ENCODE measurements at regions not wholly inside any gene's neighbourhood (a gene's known extent, or its start where the extent isn't known, plus 50 kb on each side); places are given as distances from the start of the nearest gene placed in this dataset.

DNA sequence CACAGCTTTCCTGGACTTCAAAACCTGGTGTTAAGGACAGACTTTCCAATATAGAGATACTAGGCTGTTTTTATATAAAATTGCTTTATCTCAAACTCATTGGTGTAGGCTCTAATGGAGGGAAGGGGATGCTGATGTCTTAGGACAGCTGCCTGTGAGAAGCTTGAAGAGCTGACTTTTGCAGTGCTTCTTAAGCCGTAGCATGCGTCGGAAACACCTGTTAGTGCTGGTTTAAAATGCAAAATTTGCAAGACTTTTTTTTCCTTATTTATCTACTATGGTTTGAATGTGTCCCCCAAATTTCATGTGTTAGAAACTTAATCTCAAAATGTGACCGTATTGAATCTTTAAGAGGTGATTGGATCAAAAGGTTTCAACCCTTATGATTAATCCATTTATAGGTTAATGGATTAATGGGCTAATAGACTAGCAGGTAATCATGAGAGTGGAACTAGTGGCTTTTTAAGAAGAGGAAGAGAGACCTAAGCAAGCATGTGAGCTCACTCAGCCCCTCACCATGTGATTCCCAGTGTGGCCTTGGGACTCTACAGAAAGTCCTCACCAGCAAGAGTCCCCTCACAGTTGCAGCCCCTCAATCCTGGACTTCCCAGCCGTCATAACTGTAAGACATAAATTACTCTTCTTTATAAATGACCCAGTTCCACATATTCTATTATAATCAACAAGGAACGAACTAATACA lies 60.9 kb upstream of the FUT8 start:
- intact Hi-C loops (cut with DNase I): no loop called here
- H3K4me1 ChIP-seq (replicated peaks in 1 of 2): no peaks in the 10 kb centered on the region
- no peak overlapping the region for H3K27ac ChIP-seq
- no peaks in the 10 kb centered on the region for H3K9me3 ChIP-seq (replicated peaks in 1 of 3)
- 82 to 87% (median 85%) methylated on average over 6 of the region's 6 CpGs for WGBS, 4 donors
- H3K27me3 ChIP-seq: no peaks in the 10 kb centered on the region
- DNase-seq: no peak
- no peak for TF ChIP-seq POLR2A (IDR thresholded peaks at IDR 0.05)
- TF ChIP-seq, protein P1, sequence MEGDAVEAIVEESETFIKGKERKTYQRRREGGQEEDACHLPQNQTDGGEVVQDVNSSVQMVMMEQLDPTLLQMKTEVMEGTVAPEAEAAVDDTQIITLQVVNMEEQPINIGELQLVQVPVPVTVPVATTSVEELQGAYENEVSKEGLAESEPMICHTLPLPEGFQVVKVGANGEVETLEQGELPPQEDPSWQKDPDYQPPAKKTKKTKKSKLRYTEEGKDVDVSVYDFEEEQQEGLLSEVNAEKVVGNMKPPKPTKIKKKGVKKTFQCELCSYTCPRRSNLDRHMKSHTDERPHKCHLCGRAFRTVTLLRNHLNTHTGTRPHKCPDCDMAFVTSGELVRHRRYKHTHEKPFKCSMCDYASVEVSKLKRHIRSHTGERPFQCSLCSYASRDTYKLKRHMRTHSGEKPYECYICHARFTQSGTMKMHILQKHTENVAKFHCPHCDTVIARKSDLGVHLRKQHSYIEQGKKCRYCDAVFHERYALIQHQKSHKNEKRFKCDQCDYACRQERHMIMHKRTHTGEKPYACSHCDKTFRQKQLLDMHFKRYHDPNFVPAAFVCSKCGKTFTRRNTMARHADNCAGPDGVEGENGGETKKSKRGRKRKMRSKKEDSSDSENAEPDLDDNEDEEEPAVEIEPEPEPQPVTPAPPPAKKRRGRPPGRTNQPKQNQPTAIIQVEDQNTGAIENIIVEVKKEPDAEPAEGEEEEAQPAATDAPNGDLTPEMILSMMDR (IDR thresholded peaks at IDR 0.05): no peak
- H3K4me3 ChIP-seq: no peak overlapping the region
- H3K36me3 ChIP-seq (replicated peaks in 1 of 2): no peaks in the 10 kb centered on the region

DNA sequence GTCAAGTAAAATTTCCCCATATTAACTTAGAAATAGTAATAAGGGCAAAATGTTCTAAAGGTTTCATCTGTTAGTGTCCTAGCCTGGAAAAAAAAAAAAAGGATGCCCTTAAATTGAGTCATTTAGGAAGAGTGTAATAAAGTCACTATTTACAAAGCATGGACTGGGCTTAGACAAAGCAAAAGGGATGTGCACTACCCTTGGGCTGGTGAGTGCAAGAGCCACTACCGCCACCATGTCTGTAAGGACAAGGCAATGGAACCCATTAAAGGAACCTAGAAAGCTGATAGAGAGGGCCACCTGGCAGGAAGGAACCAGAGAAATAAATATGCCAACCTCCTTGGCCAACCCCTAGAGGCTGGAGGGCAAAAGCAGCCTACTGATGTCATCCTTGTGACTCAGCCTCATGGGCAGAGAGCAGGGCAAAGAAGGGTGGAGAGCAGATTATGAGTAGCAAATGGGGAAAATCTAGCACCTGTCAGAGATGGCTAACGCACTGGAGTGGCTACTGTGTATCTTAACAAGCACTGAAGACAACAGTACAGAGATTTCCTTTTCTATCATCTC lies 59.5 kb upstream of the FUT8 start:
- intact Hi-C loops (cut with DNase I): no loop called here
- H3K9me3 ChIP-seq (replicated peaks in 1 of 3): no peaks in the 10 kb centered on the region
- no peak overlapping the region for H3K4me3 ChIP-seq
- H3K27ac ChIP-seq: no peak overlapping the region
- DNase-seq: no peak
- no peaks in the 10 kb centered on the region for H3K36me3 ChIP-seq (replicated peaks in 1 of 2)
- no peaks in the 10 kb centered on the region for H3K27me3 ChIP-seq
- no peaks in the 10 kb centered on the region for H3K4me1 ChIP-seq (replicated peaks in 1 of 2)
- TF ChIP-seq, protein P1 (IDR thresholded peaks at IDR 0.05): no peak
- no peak for TF ChIP-seq POLR2A (IDR thresholded peaks at IDR 0.05)
- WGBS, 4 donors: 80 to 94% (median 88%) methylated on average over 2 of the region's 2 CpGs

DNA sequence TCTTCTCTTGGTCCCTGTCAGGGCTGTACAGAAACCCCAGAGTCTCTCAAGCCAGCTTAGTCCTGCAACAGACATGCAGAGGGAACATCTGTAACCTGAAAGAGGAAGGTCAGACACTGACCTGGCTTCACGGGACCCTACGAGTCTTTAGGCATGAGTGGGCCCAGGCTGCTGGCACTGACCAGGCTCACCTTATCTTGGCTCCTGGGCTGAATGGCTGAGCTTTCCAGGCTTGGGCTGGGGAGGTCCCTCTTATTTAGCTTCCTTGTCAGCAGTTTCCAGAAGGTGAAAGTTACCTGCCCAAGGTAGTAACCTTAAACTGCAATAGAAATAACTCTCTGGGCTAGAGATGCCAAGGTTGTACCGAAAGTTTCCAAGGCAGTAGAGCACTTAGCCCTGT lies 58.4 kb upstream of the FUT8 start:
- Histone ChIP-seq H3K4me3 (no peak overlapping the region), H3K27ac (no peak overlapping the region), H3K9me3 (replicated peaks in 1 of 3) (no peaks in the 10 kb centered on the region), H3K36me3 (replicated peaks in 1 of 2) (no peaks in the 10 kb centered on the region), H3K27me3 (no peaks in the 10 kb centered on the region), H3K4me1 (replicated peaks in 1 of 2) (no peaks in the 10 kb centered on the region)
- TF ChIP-seq POLR2A (IDR thresholded peaks at IDR 0.05): no peak
- TF ChIP-seq, protein P1 (IDR thresholded peaks at IDR 0.05): no peak
- DNase-seq: no peak
- intact Hi-C loops (cut with DNase I): no loop called here
- 88 to 100% (median 95%) methylated on average over 1 to 3 of the region's 3 CpGs for whole genome bisulfite sequencing, 4 donors

DNA sequence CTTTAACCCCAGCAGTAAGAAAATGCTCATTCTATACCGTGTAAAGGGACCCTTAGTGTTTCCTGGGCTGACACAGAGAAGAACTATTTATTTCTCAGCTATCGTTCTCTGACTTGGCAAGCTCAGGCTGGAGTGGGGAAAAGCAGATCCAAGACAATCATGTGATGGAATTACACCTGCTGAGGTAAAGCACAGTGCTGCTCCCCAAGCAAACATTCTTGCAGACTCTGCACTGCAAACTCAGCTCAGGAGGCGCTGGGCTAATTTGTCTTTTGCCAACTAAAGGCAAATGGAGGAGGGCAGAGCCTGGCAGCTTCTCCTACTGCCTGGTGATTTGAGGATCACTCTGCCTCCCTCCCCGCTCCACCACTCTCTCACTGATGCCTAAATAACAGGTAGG lies 57.8 kb upstream of the FUT8 start:
- DNase-seq: no peak
- H3K36me3 ChIP-seq (replicated peaks in 1 of 2): no peaks in the 10 kb centered on the region
- H3K27me3 ChIP-seq: no peaks in the 10 kb centered on the region
- no peak overlapping the region for H3K27ac ChIP-seq
- intact Hi-C loops (cut with DNase I): no loop called here
- H3K9me3 ChIP-seq (replicated peaks in 1 of 3): no peaks in the 10 kb centered on the region
- no peak overlapping the region for H3K4me3 ChIP-seq
- no peaks in the 10 kb centered on the region for H3K4me1 ChIP-seq (replicated peaks in 1 of 2)
- TF ChIP-seq POLR2A (IDR thresholded peaks at IDR 0.05): no peak
- TF ChIP-seq, protein P1 (IDR thresholded peaks at IDR 0.05): no peak
- 75 to 83% (median 80%) methylated on average over 4 of the region's 4 CpGs for WGBS, 4 donors
